H1 (cell line): ENCODE measurements at regions not wholly inside any gene's neighbourhood (a gene's known extent, or its start where the extent isn't known, plus 50 kb on each side); places are given as distances from the start of the nearest gene placed in this dataset.

Source experiments
- CTCF ChIA-PET: fragments of 300-600 bp; sonication (Branson Sonifier 250); formaldehyde crosslinking; loops from one replicate; lab custom pipeline; 2021; ENCODE audit not compliant: partially characterized antibody; lab: Charles Lee
- POLR2A ChIA-PET: fragments of 300-600 bp; sonication (Branson Sonifier 250); formaldehyde crosslinking; loops from one replicate; lab custom pipeline; 2021; ENCODE audit warnings: inconsistent platforms; ENCODE audit not compliant: partially characterized antibody; lab: Charles Lee
- DNase-seq, 2 experiments: peaks; one replicate each; pipeline versions ENCODE4 v3.0.0 to v3.0.0-alpha.2; 2010 to 2022; ENCODE audit warnings: low spot score in 2 of 2, low read depth in 1 of 2, mixed read lengths in 1 of 2
- FAIRE-seq: peaks from 2 replicates; lab custom pipeline; 2011; peaks lifted over from hg19 to GRCh38; lab: Jason Lieb, UNC
- H2AFZ ChIP-seq: 2 replicates; pipeline ENCODE4 v1.8.1; 2012; ENCODE audit warnings: low read length, inconsistent platforms
- H2AK5ac ChIP-seq: 2 replicates; pipeline ENCODE4 v1.6.1; 2013; ENCODE audit warnings: low read depth, low read length
- H2BK120ac ChIP-seq: replicated peaks from 2 replicates; pipeline ENCODE3; 2013; ENCODE audit warnings: low read depth, low read length, inconsistent platforms
- H2BK12ac ChIP-seq: 2 replicates; pipeline ENCODE4 v1.6.1; 2013; ENCODE audit warnings: low read depth, low read length
- H2BK15ac ChIP-seq: 2 replicates; pipeline ENCODE4 v1.6.1; 2013; ENCODE audit warnings: low read length
- H2BK20ac ChIP-seq: 2 replicates; pipeline ENCODE4 v1.6.1; 2013; ENCODE audit warnings: low read length
- H2BK5ac ChIP-seq: 2 replicates; pipeline ENCODE4 v1.6.1; 2013; ENCODE audit warnings: low read depth, low read length
- H3K14ac ChIP-seq: 2 replicates; pipeline ENCODE4 v1.6.1; 2013; ENCODE audit warnings: inconsistent platforms; ENCODE audit not compliant: insufficient read length
- H3K18ac ChIP-seq: 2 replicates; pipeline ENCODE4 v1.6.1; 2013; ENCODE audit warnings: low read length; ENCODE audit errors: extremely low read depth
- H3K23ac ChIP-seq: 2 replicates; pipeline ENCODE4 v1.6.1; 2013; ENCODE audit warnings: inconsistent platforms; ENCODE audit not compliant: insufficient read length
- H3K23me2 ChIP-seq: 2 replicates; pipeline ENCODE4 v1.6.1; 2013; ENCODE audit warnings: low read depth, low read length
- H3K27ac ChIP-seq: 2 replicates; pipeline ENCODE4 v1.6.1; 2011; ENCODE audit warnings: low read depth, low read length, inconsistent platforms
- H3K27me3 ChIP-seq, 4 experiments: replicated peaks in 1 of 4; 1 replicate in 1 of 4; 2 replicates in 3 of 4; pipeline versions ENCODE4 v1.6.1 to v1.8.1; 2011 to 2013; ENCODE audit warnings: low read length in 3 of 4, mild to moderate bottlenecking in 3 of 4, inconsistent platforms in 2 of 4, mixed read lengths in 2 of 4, moderate library complexity in 1 of 4; ENCODE audit not compliant: control insufficient read depth in 3 of 4, insufficient read depth in 3 of 4; ENCODE audit errors: extremely low read depth in 1 of 4
- H3K36me3 ChIP-seq, 4 experiments: 2 replicates each; pipeline versions ENCODE4 v1.6.1 to v1.8.1; 2011 to 2013; ENCODE audit warnings: mild to moderate bottlenecking in 4 of 4, low read length in 3 of 4, moderate library complexity in 2 of 4, control low read depth in 1 of 4, inconsistent platforms in 1 of 4; ENCODE audit not compliant: insufficient read depth in 4 of 4, control insufficient read depth in 2 of 4
- H3K4ac ChIP-seq: replicated peaks from 2 replicates; pipeline ENCODE3; 2013; ENCODE audit warnings: low read length, low read depth, mixed read lengths, inconsistent platforms; ENCODE audit not compliant: insufficient read length
- H3K4me1 ChIP-seq, 4 experiments: replicated peaks in 1 of 4; 1 replicate in 1 of 4; 2 replicates in 3 of 4; pipeline versions ENCODE4 v1.6.1 to v1.8.1; 2011 to 2013; ENCODE audit warnings: low read length in 3 of 4, inconsistent platforms in 2 of 4, mixed read lengths in 1 of 4; ENCODE audit not compliant: insufficient read depth in 4 of 4, control insufficient read depth in 3 of 4
- H3K4me2 ChIP-seq, 2 experiments: 2 replicates each; pipeline versions ENCODE4 v1.6.1 to v1.8.1; 2011 to 2013; ENCODE audit warnings: low read depth in 2 of 2, low read length in 2 of 2, control low read depth in 1 of 2, inconsistent platforms in 1 of 2, mild to moderate bottlenecking in 1 of 2; ENCODE audit not compliant: insufficient read depth in 1 of 2
- H3K4me3 ChIP-seq, 4 experiments: fragments of 200-600, 300-600 bp in 1 of 4; sonication (generic), shearing (Covaris generic), sonication (Bioruptor Twin) in 1 of 4; 2 replicates each; pipeline versions ENCODE4 v1.5.1 to v1.8.1; 2011 to 2016; ENCODE audit warnings: low read length in 4 of 4, low read depth in 3 of 4, control low read depth in 2 of 4, inconsistent platforms in 2 of 4, mild to moderate bottlenecking in 2 of 4, mixed read lengths in 1 of 4, moderate library complexity in 1 of 4; ENCODE audit not compliant: insufficient read depth in 2 of 4; ENCODE audit errors: extremely low read depth in 1 of 4
- H3K56ac ChIP-seq: replicated peaks from 2 replicates; pipeline ENCODE3; 2013; ENCODE audit warnings: low read depth, mild to moderate bottlenecking, mixed read lengths, low read length, inconsistent platforms; ENCODE audit not compliant: insufficient read length
- H3K79me1 ChIP-seq: 2 replicates; pipeline ENCODE4 v1.6.1; 2013; ENCODE audit warnings: low read depth, low read length, control low read depth
- H3K79me2 ChIP-seq, 2 experiments: 2 replicates each; pipeline versions ENCODE4 v1.6.1 to v1.8.1; 2012 to 2013; ENCODE audit warnings: low read length in 2 of 2, mild to moderate bottlenecking in 2 of 2, inconsistent platforms in 1 of 2; ENCODE audit not compliant: insufficient read depth in 2 of 2, control insufficient read depth in 1 of 2
- H3K9ac ChIP-seq, 4 experiments: replicated peaks in 1 of 4; 1 replicate in 1 of 4; 2 replicates in 3 of 4; pipeline versions ENCODE4 v1.6.1 to v1.8.1; 2011 to 2013; ENCODE audit warnings: low read depth in 3 of 4, low read length in 3 of 4, control low read depth in 2 of 4, mild to moderate bottlenecking in 2 of 4, moderate library complexity in 2 of 4, inconsistent platforms in 1 of 4; ENCODE audit errors: extremely low read depth in 1 of 4
- H3K9me3 ChIP-seq, 2 experiments: 2 replicates each; pipeline versions ENCODE4 v1.6.1 to v1.8.1; 2012 to 2013; ENCODE audit warnings: mild to moderate bottlenecking in 2 of 2, moderate library complexity in 2 of 2, control low read depth in 1 of 2, inconsistent platforms in 1 of 2, low read depth in 1 of 2, low read length in 1 of 2, mixed read lengths in 1 of 2; ENCODE audit not compliant: insufficient read depth in 2 of 2
- H4K20me1 ChIP-seq, 2 experiments: replicated peaks in 1 of 2; 2 replicates each; pipeline versions ENCODE3 to v1.8.1; 2011 to 2013; ENCODE audit warnings: inconsistent platforms in 2 of 2, low read length in 2 of 2, mild to moderate bottlenecking in 1 of 2; ENCODE audit not compliant: insufficient read depth in 2 of 2, control insufficient read depth in 1 of 2
- H4K5ac ChIP-seq: 2 replicates; pipeline ENCODE4 v1.6.1; 2013; ENCODE audit warnings: low read length, low read depth, mixed read lengths, inconsistent platforms; ENCODE audit not compliant: insufficient read length
- H4K8ac ChIP-seq: 2 replicates; pipeline ENCODE4 v1.8.0; 2013; ENCODE audit warnings: mild to moderate bottlenecking, moderate library complexity, low read length, inconsistent platforms; ENCODE audit not compliant: insufficient read depth; ENCODE audit errors: extremely low read depth
- H4K91ac ChIP-seq: replicated peaks from 2 replicates; pipeline ENCODE3; 2013; ENCODE audit warnings: low read length, mixed read lengths, inconsistent platforms; ENCODE audit not compliant: insufficient read length
- BACH1 ChIP-seq: IDR thresholded peaks from 2 replicates; pipeline ENCODE4 v1.6.1; 2012; ENCODE audit warnings: low read length, improper control_type of control experiment
- BCL11A ChIP-seq, 2 experiments: IDR thresholded peaks; one replicate each; pipeline ENCODE4 v1.6.1; 2011; ENCODE audit warnings: low read depth in 2 of 2, low read length in 2 of 2, mild to moderate bottlenecking in 2 of 2
- FOSL1 ChIP-seq: IDR thresholded peaks from 2 replicates; pipeline ENCODE4 v1.6.1; 2011; ENCODE audit warnings: mild to moderate bottlenecking, low read depth, low read length, moderate library complexity; ENCODE audit not compliant: insufficient read depth
- JUND ChIP-seq: IDR thresholded peaks from 2 replicates; pipeline ENCODE4 v1.6.1; 2011; ENCODE audit warnings: mild to moderate bottlenecking, improper control_type of control experiment, low read length
- MAFK ChIP-seq: IDR thresholded peaks from 2 replicates; pipeline ENCODE4 v1.6.1; 2012; ENCODE audit warnings: low read depth, mild to moderate bottlenecking, improper control_type of control experiment, low read length
- SP2 ChIP-seq: IDR thresholded peaks from 2 replicates; pipeline ENCODE4 v1.6.1; 2012; ENCODE audit warnings: mild to moderate bottlenecking, low read length, inconsistent platforms
- TAF7 ChIP-seq: optimal IDR thresholded peaks from 2 replicates; pipeline ENCODE3; 2011; ENCODE audit warnings: low read depth, mild to moderate bottlenecking, inconsistent platforms, low read length, moderate library complexity, borderline replicate concordance
- ZNF274 ChIP-seq: IDR thresholded peaks from 2 replicates; pipeline ENCODE4 v1.7.0; 2012; ENCODE audit warnings: low read length, borderline replicate concordance; ENCODE audit errors: extremely low read depth
- WGBS, 2 experiments: shearing (Covaris generic) in 1 of 2; methylation state at CpG; one replicate each; pipeline versions ENCODE4 v1.1.6 to v1.1.7; 2013 to 2015; ENCODE audit warnings: low lambda C conversion rate in 2 of 2, mixed read lengths in 2 of 2, inconsistent platforms in 1 of 2, low coverage in 1 of 2, missing lambda C conversion rate in 1 of 2; ENCODE audit not compliant: insufficient replicate concordance in 2 of 2, insufficient coverage in 1 of 2, insufficient read length in 1 of 2; ENCODE audit errors: extremely low coverage in 1 of 2, missing lambda C conversion rate in 1 of 2; 5-methylcytosine and 5-hydroxymethylcytosine counted together
- TF ChIP-seq, protein P1 (sequence below): IDR thresholded peaks from 2 replicates; pipeline ENCODE4 v1.6.1; 2012; ENCODE audit warnings: inconsistent platforms
- TF ChIP-seq, protein P2 (sequence below): IDR thresholded peaks from 2 replicates; pipeline ENCODE4 v1.6.1; 2011; ENCODE audit warnings: low read length, improper control_type of control experiment
- TF ChIP-seq, protein P3 (sequence below): IDR thresholded peaks from 2 replicates; pipeline ENCODE4 v1.6.1; 2012; ENCODE audit warnings: low read length, inconsistent platforms

DNA sequence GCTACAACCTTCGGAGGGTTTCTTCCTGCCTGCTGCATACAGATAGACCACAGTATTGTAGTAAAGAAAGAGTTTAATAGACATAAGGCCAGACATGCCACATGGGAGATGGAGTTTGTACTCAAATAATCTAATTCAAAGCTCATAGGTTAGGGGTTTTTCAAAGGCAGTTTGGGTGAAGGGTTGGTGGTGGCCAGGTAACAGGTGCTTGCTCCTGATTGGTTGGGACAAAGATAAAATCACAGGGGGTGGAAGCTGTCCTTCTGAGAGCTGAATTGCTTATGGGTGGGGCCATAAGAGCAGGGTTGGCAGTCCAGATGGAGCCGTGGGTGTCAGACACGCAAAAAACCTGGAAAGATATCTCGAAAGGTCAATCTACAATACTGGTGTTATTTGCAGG lies 92.3 kb upstream of the ETV3 start:
- no peak overlapping the region for H3K4me3 ChIP-seq
- no peak overlapping the region for H4K8ac ChIP-seq
- ChIA-PET POLR2A (interaction anchor here (0.9 to 2.1 kb wide), 2 partner anchors 9 to 11 kb away, joined by 3 to 6 read pairs; no protein-coding TSS in a partner anchor), CTCF (interaction anchor here (0.8 to 1.8 kb wide), 3 partner anchors 13 to 34 kb away, joined by 3 to 4 read pairs (median 3); no protein-coding TSS in a partner anchor)
- no peak overlapping the region for H2BK15ac ChIP-seq
- H3K9ac ChIP-seq = no peak overlapping the region
- no peaks in the 10 kb centered on the region for H4K20me1 ChIP-seq
- H3K4me2 ChIP-seq = no peak overlapping the region; a peak in 1 of 4 replicates
- H2BK20ac ChIP-seq = no peak overlapping the region
- 0 out of 2 replicates have a peak overlapping the region, but pooled peaks have one; percentile 1 for H3K18ac ChIP-seq
- H3K4ac ChIP-seq = no peak overlapping the region
- peaks cover 5 to 8% (median 5%) of the 10 kb centered on the region in 4 experiments; a peak in 6 of 7 replicates for H3K4me1 ChIP-seq
- WGBS, 2 experiments = 90% methylated on average over 4 of the region's 4 CpGs; no CpG with 5 or more reads in 1 of the 2 experiments
- no peak overlapping the region for H2BK5ac ChIP-seq
- H4K91ac ChIP-seq = no peak overlapping the region
- DNase-seq (no peak), FAIRE-seq (no peak)
- no peak overlapping the region for H2AK5ac ChIP-seq
- H3K56ac ChIP-seq = no peak overlapping the region
- H3K27me3 ChIP-seq = no peaks in the 10 kb centered on the region
- H2BK12ac ChIP-seq = no peak overlapping the region
- no peaks in the 10 kb centered on the region for H3K36me3 ChIP-seq
- H2BK120ac ChIP-seq = no peak overlapping the region
- H3K14ac ChIP-seq = no peak overlapping the region
- H2AFZ ChIP-seq = no peak overlapping the region
- no peaks in the 10 kb centered on the region for H3K79me1 ChIP-seq
- H3K9me3 ChIP-seq = peaks cover 4 to 6% of the 10 kb centered on the region in 2 experiments; a peak in 2 of 4 replicates
- no peaks in the 10 kb centered on the region for H3K23me2 ChIP-seq
- no peak overlapping the region for H3K27ac ChIP-seq
- H3K23ac ChIP-seq = no peak overlapping the region
- no peaks in the 10 kb centered on the region for H3K79me2 ChIP-seq
- H4K5ac ChIP-seq = no peak overlapping the region
- TF ChIP-seq SP2 = no peak
- TF ChIP-seq, protein P1, sequence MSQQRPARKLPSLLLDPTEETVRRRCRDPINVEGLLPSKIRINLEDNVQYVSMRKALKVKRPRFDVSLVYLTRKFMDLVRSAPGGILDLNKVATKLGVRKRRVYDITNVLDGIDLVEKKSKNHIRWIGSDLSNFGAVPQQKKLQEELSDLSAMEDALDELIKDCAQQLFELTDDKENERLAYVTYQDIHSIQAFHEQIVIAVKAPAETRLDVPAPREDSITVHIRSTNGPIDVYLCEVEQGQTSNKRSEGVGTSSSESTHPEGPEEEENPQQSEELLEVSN = no peak
- no peak for TF ChIP-seq TAF7
- TF ChIP-seq ZNF274 = no peak
- TF ChIP-seq JUND = no peak
- TF ChIP-seq FOSL1 = no peak
- TF ChIP-seq MAFK = no peak
- TF ChIP-seq, protein P2, sequence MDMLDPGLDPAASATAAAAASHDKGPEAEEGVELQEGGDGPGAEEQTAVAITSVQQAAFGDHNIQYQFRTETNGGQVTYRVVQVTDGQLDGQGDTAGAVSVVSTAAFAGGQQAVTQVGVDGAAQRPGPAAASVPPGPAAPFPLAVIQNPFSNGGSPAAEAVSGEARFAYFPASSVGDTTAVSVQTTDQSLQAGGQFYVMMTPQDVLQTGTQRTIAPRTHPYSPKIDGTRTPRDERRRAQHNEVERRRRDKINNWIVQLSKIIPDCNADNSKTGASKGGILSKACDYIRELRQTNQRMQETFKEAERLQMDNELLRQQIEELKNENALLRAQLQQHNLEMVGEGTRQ = no peak
- TF ChIP-seq BCL11A (IDR thresholded peaks at IDR 0.05; ENCODE audit: low read depth in 2 of 2, low read length in 2 of 2) = no peak
- no peak for TF ChIP-seq BACH1
- TF ChIP-seq, protein P3, sequence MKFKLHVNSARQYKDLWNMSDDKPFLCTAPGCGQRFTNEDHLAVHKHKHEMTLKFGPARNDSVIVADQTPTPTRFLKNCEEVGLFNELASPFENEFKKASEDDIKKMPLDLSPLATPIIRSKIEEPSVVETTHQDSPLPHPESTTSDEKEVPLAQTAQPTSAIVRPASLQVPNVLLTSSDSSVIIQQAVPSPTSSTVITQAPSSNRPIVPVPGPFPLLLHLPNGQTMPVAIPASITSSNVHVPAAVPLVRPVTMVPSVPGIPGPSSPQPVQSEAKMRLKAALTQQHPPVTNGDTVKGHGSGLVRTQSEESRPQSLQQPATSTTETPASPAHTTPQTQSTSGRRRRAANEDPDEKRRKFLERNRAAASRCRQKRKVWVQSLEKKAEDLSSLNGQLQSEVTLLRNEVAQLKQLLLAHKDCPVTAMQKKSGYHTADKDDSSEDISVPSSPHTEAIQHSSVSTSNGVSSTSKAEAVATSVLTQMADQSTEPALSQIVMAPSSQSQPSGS = no peak
